ENCODE measurements at regions not wholly inside any gene's neighbourhood (a gene's known extent, or its start where the extent isn't known, plus 50 kb on each side); places are given as distances from the start of the nearest gene placed in this dataset.

DNA sequence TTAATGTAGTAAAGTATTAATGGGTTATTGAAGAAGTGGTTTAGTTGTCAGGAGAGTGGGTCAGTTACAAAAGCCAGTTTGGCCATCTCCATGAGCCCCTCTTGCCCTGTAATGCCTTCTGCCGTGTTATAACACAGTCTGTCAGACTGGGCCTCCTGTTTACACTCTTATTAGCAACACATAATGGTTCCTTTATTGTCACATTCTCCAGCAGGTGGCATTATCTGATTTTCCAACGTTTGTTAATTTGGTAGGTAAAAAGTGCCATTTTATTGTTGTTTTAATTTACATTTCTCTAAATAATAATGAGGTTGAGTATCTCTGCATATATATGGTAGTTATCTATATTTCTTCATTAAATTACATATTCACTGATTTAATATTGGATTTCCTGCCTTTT is 560.8 kb downstream of the FGF13 start:
- no peak for DNase-seq
- no peaks in the 10 kb centered on the region for H3K9me3 ChIP-seq
- H3K4me1 ChIP-seq, result no peaks in the 10 kb centered on the region
- no peak overlapping the region for H3K4me3 ChIP-seq
- intact Hi-C loops (cut with DNase I), result no loop called here
- WGBS, 2 donors, result 11 to 28% methylated on average over 2 of the region's 2 CpGs
- H3K36me3 ChIP-seq, result no peaks in the 10 kb centered on the region
- no peak for TF ChIP-seq POLR2A (IDR thresholded peaks at IDR 0.05)
- TF ChIP-seq EP300 (IDR thresholded peaks at IDR 0.05), result no peak
- no peak for TF ChIP-seq POLR2AphosphoS5 (IDR thresholded peaks at IDR 0.05)
- TF ChIP-seq CTCF (IDR thresholded peaks at IDR 0.05), result no peak
- H3K27me3 ChIP-seq, result no peaks in the 10 kb centered on the region
- H3K27ac ChIP-seq, result no peak overlapping the region

GRCh38 chrX:138157850-138158249 is 553.7 kb downstream of the FGF13 start:
- Histone ChIP-seq H3K4me1 (no peaks in the 10 kb centered on the region), H3K9me3 (no peaks in the 10 kb centered on the region), H3K36me3 (no peaks in the 10 kb centered on the region), H3K27ac (no peak overlapping the region), H3K27me3 (no peaks in the 10 kb centered on the region), H3K4me3 (no peak overlapping the region)
- 56 to 64% methylated on average over 2 of the region's 2 CpGs for WGBS, 2 donors
- TF ChIP-seq POLR2A (IDR thresholded peaks at IDR 0.05), result no peak
- no peak for TF ChIP-seq POLR2AphosphoS5 (IDR thresholded peaks at IDR 0.05)
- no peak for TF ChIP-seq CTCF (IDR thresholded peaks at IDR 0.05)
- no peak for TF ChIP-seq EP300 (IDR thresholded peaks at IDR 0.05)
- no peak for DNase-seq
- intact Hi-C loops (cut with DNase I), result no loop called here

GRCh38 chrX:138191998-138192397 is 519.5 kb downstream of the FGF13 start:
- Histone ChIP-seq H3K36me3 (no peaks in the 10 kb centered on the region), H3K27ac (no peak overlapping the region), H3K4me1 (no peaks in the 10 kb centered on the region), H3K9me3 (no peaks in the 10 kb centered on the region), H3K4me3 (no peak overlapping the region), H3K27me3 (no peaks in the 10 kb centered on the region)
- DNase-seq, result no peak
- 16 to 17% methylated on average over 1 of the region's 1 CpG for WGBS, 2 donors
- TF ChIP-seq POLR2AphosphoS5 (IDR thresholded peaks at IDR 0.05) (no peak), CTCF (IDR thresholded peaks at IDR 0.05) (peak in 2 of 4 experiments; percentile 16 to 24)
- intact Hi-C loops (cut with DNase I), result loop anchor here (2.0 kb wide), 1 partner anchor 553 kb away; no protein-coding TSS in a partner anchor

GRCh38 chrX:138229718-138230117 is 481.8 kb downstream of the FGF13 start:
- Histone ChIP-seq H3K36me3 (no peaks in the 10 kb centered on the region), H3K9me3 (no peaks in the 10 kb centered on the region), H3K27me3 (no peaks in the 10 kb centered on the region), H3K4me1 (no peaks in the 10 kb centered on the region), H3K4me3 (no peak overlapping the region), H3K27ac (no peak overlapping the region)
- TF ChIP-seq EP300 (IDR thresholded peaks at IDR 0.05), result no peak
- no peak for TF ChIP-seq POLR2AphosphoS5 (IDR thresholded peaks at IDR 0.05)
- no peak for TF ChIP-seq POLR2A (IDR thresholded peaks at IDR 0.05)
- TF ChIP-seq CTCF (IDR thresholded peaks at IDR 0.05), result no peak
- 14 to 72% methylated on average over 2 of the region's 2 CpGs for WGBS, 2 donors
- DNase-seq, result no peak
- intact Hi-C loops (cut with DNase I), result no loop called here

DNA sequence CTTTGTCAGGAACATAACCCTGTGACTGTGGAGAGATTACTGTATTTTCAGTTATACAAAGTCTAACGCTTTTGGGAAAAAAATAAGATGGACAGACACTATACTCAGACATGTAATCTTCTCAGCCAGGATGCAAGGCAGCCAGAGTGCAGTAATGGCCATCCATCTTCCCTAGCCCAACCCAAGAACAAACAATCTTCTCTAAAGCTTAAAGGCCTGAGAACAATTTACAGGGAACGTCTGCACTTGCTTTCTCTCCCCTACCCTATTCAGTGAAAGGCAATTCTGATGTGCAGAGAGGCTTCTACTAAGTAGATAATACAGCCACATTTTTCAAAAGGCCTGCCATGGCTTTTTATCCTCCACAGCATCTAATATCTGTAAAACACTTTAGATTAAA is 471.3 kb downstream of the FGF13 start:
- no peak overlapping the region for H3K4me3 ChIP-seq
- no peaks in the 10 kb centered on the region for H3K36me3 ChIP-seq
- no peak overlapping the region for H3K27ac ChIP-seq
- H3K27me3 ChIP-seq, result no peaks in the 10 kb centered on the region
- H3K4me1 ChIP-seq, result no peaks in the 10 kb centered on the region
- DNase-seq, result no peak
- intact Hi-C loops (cut with DNase I), result no loop called here
- 57 to 65% methylated on average over 2 of the region's 2 CpGs for WGBS, 2 donors
- H3K9me3 ChIP-seq, result no peaks in the 10 kb centered on the region
- TF ChIP-seq CTCF (IDR thresholded peaks at IDR 0.05) (no peak), POLR2A (IDR thresholded peaks at IDR 0.05) (no peak), POLR2AphosphoS5 (IDR thresholded peaks at IDR 0.05) (no peak), EP300 (IDR thresholded peaks at IDR 0.05) (no peak)
